ENCODE measurements at regions not wholly inside any gene's neighbourhood (a gene's known extent, or its start where the extent isn't known, plus 50 kb on each side); places are given as distances from the start of the nearest gene placed in this dataset.
"Not testable (repeated sequence)": the region's sequence is repeated elsewhere in the genome, so short reads cannot be mapped to it uniquely, and the experiment has no call there.

GRCh38 chr1:88341447-88341846 is 342.6 kb upstream of the PKN2 start:
- DNase-seq (ENCODE audit: low read depth, low spot score), result peak; percentile 17

GRCh38 chr1:88342081-88342480 is 342.0 kb upstream of the PKN2 start:
- DNase-seq (ENCODE audit: low read depth, low spot score), result not testable (repeated sequence)

DNA sequence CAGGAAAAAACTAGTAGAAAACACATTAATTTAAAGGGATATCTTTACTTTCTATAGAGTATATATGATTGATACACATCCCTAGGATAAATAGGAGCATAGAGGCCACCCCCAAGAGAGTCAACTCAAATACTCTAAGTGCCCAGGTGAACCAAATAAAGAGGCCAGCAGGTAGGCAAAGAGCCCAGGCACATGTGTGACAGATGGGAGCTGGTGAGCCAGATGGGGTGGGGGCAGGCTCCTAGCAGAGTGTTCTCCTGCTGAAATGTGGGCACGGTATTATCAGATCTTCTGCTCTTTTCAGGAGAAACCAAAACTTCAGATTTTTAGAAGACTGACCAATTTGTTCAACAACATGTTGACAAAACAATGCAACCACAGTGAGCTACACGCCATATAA is 333.4 kb upstream of the PKN2 start:
- no peak for DNase-seq (ENCODE audit: low read depth, low spot score)

DNA sequence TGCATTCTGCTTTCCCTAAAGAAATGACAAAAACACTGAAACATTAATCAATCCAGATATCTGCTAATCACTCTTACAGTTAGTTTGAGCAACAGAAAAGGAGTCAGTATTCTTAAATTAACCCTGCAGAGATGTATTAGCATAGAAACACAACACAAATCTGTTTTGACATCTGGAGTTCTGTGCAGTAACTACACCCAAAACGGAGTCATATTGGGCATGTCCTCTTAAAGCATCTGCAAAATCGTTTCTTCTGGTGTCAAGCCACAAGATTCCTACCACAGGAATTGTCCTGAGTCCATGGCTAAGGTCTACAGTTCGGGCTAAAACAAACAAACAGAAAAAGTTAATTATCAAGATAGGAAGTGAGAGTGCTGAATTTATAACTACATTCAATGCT is 332.1 kb upstream of the PKN2 start:
- no peak for DNase-seq (ENCODE audit: low read depth, low spot score)

DNA sequence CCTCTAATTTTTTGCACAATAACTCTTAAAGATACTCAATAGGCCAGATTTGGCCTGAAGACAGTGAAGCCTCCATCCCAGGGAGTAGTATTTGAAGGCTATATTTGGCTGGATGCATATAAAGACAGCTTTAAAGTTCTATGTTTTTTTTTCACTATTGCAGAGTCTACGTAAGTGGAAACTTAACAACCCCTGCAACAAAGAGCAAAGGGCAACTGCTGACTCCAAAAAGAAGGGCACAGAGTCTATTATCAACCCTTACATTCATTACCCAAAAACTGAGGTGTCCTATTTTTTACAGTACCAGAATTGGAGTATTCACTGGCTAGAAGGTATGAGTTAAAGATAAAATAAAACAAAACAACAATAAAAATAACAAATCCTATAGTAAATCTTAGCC is 329.8 kb upstream of the PKN2 start:
- DNase-seq (ENCODE audit: low read depth, low spot score), result no peak

- no peak for DNase-seq (ENCODE audit: low read depth, low spot score)
Observed at GRCh38 chr1:88357729-88358128, 326.3 kb upstream of the PKN2 start.

- no peak for DNase-seq (ENCODE audit: low read depth, low spot score)
Observed at GRCh38 chr1:88371436-88372023, 312.5 kb upstream of the PKN2 start.

- DNase-seq (ENCODE audit: low read depth, low spot score), result no peak
Observed at GRCh38 chr1:88375977-88376376, 308.1 kb upstream of the PKN2 start.

DNA sequence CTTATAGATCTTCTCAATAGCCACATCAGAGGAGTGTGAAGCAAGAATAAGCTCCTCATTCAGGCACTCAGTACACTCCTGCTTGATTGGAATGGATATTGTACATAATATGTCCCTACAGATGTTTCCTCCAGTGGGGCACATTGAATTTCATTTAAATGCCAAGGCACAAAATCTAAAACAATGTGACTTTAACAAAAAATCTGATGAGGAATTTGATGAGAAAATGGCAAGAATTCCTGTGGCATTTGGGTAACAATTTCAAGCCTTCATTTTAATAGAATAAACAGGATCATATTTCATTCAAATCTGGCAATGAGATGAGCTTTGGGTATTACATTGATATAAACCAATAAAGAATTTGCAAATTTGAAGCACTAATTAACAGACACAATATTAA is 307.7 kb upstream of the PKN2 start:
- no peak for DNase-seq (ENCODE audit: low read depth, low spot score)

DNA sequence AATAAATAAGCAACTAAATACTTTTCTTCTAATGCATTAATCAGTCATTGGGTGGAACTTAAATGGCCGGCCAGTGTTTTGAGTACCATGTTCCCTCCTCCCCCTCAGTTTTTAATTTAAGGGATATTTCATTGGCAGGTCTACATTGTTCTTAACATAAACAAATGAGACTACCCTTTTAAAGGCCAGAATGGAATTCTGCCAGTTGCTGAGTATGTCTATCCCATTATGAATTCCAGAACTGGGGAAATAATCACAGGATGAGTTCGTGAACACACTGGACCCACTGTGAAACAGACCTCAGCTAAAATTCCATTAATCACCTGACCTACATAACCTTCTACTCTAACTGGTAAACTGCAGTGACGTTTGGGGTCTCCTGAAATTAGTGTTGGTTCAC is 305.5 kb upstream of the PKN2 start:
- DNase-seq (ENCODE audit: low read depth, low spot score), result no peak

DNA sequence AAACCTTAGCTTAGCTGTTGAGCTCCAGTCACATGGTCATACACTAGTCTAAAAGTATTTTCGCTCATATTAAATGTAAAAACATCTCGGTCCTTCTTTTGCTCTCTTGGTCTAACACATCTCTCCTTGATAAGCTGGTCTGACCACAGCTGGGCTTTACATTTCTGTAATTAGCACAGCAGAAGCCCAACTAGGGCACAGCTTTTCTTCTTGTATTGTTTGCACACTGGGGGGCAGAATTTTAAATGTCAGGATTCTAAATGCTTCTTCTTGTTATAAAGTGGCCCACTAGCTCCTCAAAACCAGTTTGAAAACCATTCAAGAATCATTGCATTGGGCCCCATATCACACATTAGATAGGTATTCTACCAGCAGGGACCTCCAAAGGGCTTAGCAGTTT is 289.1 kb upstream of the PKN2 start:
- DNase-seq (ENCODE audit: low read depth, low spot score), result no peak

- peak; percentile 14 for DNase-seq (ENCODE audit: low read depth, low spot score)
Observed at GRCh38 chr1:88398338-88398737, 285.7 kb upstream of the PKN2 start.

- no peak for DNase-seq (ENCODE audit: low read depth, low spot score)
Observed at GRCh38 chr1:88399690-88400089, 284.4 kb upstream of the PKN2 start.

DNA sequence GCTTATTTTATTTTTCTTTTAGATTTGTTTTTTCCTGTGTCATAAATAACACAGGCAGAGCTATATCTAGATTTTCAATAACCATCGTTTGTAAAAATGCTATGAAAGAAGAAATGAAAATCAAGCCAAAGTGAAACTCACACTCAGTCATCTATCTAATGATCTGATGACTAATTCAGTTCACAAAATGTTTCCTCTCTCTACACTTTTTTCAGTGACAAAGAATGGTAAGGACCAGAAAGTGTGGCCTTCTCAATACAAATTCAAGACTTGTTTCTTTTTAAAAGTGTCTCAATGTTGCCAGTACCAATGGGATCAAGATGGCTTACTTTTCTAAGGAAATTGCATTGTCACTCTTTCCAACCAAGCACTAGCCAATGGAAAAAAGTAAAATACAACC is 282.8 kb upstream of the PKN2 start:
- no peak for DNase-seq (ENCODE audit: low read depth, low spot score)

DNA sequence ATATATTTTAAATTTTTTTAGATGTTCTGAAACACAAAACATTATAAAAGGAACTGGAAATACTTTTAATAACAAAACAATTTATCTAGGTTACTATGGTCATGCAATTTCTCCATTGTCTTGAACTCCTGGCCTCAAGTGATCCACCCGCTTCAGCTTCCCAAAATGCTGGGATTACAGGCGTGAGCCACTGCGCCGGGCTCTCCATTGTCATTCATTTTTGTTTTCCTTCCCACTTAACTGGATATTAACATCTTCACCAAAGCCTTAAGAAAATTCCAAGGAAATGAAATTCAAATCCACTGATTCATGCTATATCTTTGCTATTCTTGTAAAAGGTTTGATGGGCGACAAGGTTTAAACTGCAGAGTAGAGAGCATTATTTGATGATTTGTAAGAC is 279.5 kb upstream of the PKN2 start:
- no peak for DNase-seq (ENCODE audit: low read depth, low spot score)

DNA sequence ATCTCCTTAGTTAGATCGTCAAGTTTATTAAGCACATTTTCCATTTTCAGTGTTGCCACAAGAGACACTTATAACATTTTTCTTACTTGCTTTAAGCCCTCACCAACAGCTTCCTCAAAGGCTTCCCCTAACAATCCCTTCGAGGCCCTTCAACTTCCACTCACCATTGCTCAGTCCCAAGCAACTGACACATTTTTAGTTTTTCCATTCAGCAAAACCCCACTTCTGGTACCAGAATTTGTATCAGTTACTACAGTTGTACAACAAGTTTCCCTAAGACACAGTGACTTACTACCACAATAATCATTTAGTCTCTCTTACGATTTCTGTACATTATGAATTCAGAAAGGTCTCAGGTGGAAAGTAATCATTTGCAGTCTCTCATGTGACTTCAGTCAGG is 276.8 kb upstream of the PKN2 start:
- no peak for DNase-seq (ENCODE audit: low read depth, low spot score)

DNA sequence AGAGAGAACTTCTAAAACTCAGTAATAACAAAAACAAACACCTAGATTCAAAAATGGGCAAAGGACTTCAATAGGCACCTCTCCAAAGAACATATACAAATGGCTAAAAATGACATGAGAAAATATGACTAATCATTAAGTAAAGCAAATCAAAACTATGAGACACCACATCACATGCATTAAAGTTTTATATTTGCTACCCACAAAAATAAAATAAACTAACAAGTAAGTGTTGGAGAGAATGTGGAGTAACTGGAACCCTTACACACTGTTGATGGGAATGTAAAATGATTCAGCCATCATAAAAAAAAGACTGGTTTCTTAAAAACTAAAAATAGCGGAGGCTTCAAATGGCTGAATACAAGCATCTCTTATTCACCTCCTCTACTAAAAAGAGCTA is 262.1 kb upstream of the PKN2 start:
- DNase-seq (ENCODE audit: low read depth, low spot score), result no peak

DNA sequence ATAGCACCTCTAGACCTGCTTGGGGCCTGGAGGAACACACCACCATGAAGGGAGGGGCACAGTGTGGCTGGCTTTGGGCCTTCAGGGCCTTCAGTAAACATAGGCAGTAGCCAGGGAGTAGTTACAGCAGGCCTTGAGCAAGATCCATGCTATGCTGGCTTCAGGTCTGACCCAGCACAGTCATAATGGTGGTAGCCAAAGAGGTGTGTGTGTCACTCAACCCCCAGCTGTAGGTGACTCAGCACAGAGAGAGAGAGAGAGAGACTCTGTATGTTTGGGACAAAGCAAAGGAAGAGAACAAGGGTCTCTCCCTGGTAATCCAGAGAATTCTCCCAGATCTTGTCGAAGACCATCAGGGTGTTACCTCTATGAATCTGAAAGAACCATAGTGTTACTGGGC is 250.5 kb upstream of the PKN2 start:
- peak; percentile 4 for DNase-seq (ENCODE audit: low read depth, low spot score)

DNA sequence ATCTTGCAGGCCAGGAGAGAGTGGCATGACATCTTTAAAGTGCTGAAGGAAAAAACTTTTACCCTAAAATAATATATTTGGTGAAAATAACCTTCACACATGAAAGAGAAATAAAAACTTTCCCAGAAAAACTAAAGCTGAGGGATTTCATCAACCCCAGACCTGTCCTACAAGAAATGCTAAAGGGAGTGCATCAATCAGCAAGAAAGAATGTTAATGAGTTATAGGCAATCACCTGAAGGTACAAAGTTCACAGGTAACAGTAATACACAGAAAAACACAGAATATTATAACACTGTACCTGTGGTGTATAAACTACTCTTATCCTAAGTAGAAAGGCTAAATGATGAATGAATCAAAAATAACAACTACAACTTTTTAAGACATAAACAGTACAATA is 249.2 kb upstream of the PKN2 start:
- DNase-seq (ENCODE audit: low read depth, low spot score), result no peak

GRCh38 chr1:88441022-88441421 is 243.1 kb upstream of the PKN2 start:
- DNase-seq (ENCODE audit: low read depth, low spot score), result no peak

DNA sequence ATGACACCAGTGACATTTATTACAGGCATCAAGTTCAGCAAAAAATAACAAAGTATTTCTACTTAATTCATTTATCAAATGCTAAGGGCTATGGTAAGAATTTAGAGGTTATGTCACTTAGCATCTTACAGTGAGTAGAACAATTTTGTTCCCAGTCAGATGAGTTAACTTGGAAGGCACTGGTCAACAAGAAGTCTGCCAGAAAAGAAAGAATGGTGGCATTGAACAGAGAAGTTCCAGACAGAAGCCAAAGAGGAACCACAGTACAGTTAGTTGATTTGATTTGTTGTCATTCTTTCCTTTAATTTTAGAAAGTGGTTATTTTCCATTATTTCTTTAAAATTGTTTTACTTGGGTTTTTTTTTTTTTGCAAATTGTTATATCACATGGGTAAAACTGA is 232.2 kb upstream of the PKN2 start:
- DNase-seq (ENCODE audit: low read depth, low spot score), result no peak

DNA sequence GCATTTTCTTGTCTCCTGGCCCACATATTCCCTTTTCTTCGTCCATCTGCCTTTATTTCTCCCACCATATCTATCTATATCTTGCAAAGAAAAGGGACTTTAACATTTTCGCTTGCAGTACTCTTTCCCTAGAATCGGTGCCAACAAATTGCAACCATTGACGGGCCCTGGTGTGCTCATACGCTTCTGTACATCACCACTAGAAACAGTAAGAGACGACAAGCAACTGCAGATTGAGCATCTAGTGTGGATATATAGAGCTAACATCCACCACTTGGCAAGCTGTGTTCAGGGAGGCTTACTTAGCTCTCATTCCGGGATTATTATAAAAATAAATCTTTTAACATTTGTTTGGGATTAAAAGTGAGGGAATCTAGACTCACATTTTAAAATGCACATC is 230.8 kb upstream of the PKN2 start:
- no peak for DNase-seq (ENCODE audit: low read depth, low spot score)

DNA sequence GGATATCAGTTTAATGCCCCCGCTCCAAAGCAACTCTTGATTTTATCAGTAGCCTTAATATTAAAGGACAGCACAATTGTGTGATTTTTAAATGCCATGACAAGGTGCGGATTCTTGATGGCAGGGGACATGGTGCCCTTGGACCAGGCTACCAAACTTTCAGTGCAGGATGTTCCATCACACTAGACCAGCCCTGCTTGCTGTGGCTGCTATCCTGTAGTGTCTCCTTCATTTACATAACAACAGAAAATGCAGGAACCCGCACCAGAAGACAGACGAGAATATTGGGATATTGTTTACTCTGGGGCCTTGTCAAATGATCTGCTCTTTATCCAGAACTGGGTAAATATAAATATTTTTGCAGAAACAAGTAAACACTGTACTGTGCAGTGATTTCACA is 229.3 kb upstream of the PKN2 start:
- no peak for DNase-seq (ENCODE audit: low read depth, low spot score)

DNA sequence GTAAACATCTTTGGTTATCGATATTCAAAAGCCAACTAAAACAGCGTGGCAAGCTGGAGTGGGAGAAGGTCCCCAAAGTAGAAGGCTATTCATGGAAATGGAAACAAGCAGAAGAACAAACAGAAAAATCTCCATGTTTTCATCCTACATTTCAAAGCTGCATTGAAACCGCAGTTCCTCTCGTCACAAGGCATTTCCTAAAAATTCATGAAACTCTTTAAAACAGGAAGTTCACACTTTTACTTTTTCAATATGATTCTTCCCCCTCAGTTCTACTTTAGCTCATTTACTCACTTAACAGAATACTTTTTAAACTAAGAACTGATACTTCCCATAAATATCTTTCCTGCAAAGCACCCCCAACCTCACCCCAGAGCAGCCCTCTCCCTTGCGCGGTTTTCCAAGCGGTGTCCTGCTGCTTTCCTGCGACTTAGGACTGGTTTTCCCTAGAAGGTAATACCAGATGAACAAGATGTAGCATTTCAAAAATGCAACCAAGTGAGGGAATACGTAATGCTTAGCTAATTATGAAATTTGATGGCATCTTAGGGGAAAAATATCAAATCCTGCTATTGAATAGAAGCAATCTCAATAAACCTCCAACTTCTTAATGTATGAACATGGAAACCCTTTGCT is 228.3 kb upstream of the PKN2 start:
- no peak for DNase-seq (ENCODE audit: low read depth, low spot score)
